ENCODE measurements at regions not wholly inside any gene's neighbourhood (a gene's known extent, or its start where the extent isn't known, plus 50 kb on each side); places are given as distances from the start of the nearest gene placed in this dataset.

GRCh38 chr7:68900096-68900495 is 698.2 kb upstream of the AUTS2 start:
- TF ChIP-seq ZNF629 (tag by site-specific recombination; IDR thresholded peaks at IDR 0.05) = no peak
- TF ChIP-seq ZBTB48 (tag by site-specific recombination; IDR thresholded peaks at IDR 0.05) = no peak
- TF ChIP-seq, protein P1, sequence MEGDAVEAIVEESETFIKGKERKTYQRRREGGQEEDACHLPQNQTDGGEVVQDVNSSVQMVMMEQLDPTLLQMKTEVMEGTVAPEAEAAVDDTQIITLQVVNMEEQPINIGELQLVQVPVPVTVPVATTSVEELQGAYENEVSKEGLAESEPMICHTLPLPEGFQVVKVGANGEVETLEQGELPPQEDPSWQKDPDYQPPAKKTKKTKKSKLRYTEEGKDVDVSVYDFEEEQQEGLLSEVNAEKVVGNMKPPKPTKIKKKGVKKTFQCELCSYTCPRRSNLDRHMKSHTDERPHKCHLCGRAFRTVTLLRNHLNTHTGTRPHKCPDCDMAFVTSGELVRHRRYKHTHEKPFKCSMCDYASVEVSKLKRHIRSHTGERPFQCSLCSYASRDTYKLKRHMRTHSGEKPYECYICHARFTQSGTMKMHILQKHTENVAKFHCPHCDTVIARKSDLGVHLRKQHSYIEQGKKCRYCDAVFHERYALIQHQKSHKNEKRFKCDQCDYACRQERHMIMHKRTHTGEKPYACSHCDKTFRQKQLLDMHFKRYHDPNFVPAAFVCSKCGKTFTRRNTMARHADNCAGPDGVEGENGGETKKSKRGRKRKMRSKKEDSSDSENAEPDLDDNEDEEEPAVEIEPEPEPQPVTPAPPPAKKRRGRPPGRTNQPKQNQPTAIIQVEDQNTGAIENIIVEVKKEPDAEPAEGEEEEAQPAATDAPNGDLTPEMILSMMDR (tag by site-specific recombination; IDR thresholded peaks at IDR 0.05) = no peak
- TF ChIP-seq ZNF138 (tag by site-specific recombination; IDR thresholded peaks at IDR 0.05; ENCODE audit: borderline replicate concordance) = no peak
- TF ChIP-seq ZNF274 (IDR thresholded peaks at IDR 0.05; ENCODE audit: low read length) = no peak
- TF ChIP-seq ZNF274 (tag by site-specific recombination; IDR thresholded peaks at IDR 0.05; ENCODE audit: borderline replicate concordance) = no peak

Data from HEK293 (cell line).